Right hindlimb (tissue), 1 donor: ENCODE measurements at regions not wholly inside any gene's neighbourhood (a gene's known extent, or its start where the extent isn't known, plus 50 kb on each side); places are given as distances from the start of the nearest gene placed in this dataset.
"Not testable (repeated sequence)": the region's sequence is repeated elsewhere in the genome, so short reads cannot be mapped to it uniquely, and the experiment has no call there.

Source experiments
- DNase-seq: peaks from one replicate; pipeline ENCODE4 v3.0.0-alpha.2; 2018

DNA sequence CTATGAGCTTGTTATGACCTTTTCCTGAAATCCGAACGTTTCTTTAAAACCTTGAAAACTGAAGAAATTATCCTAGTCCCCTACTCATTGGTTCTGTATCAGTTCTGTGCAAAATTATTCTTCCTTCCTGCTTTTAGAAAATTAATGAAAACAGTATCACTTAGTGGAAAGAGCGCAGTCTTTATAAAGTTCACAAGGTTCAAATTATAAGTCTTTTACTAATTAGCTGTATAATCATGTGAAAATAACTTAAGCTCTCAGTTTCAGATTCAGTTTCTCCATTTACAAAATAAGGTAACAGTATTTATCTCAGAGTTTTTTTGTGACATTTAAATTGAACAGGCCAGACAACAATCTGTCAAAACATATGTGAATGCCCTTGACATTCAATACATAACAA, 306.1 kb downstream of the ADAMTS20 start:
- DNase-seq: no peak

DNA sequence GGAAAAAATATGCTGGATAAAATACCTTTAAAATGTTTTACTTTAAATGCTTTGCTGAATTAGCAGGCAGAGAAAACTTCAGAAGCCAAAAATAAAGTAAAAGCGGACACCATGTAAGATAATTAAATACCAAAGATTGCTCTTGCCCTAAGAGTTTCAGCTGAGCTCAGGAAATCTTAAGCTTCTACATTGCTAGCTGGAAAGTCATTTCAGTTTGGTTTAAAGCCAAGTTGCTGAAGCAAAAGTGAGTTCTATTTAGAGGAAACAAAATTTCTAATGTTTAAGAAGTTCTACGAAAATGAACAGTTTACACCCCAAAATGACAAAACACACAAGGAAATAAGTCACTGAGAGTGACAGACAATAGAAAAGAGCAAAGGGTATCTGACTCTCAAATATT, 310.0 kb downstream of the ADAMTS20 start:
- no peak for DNase-seq

DNA sequence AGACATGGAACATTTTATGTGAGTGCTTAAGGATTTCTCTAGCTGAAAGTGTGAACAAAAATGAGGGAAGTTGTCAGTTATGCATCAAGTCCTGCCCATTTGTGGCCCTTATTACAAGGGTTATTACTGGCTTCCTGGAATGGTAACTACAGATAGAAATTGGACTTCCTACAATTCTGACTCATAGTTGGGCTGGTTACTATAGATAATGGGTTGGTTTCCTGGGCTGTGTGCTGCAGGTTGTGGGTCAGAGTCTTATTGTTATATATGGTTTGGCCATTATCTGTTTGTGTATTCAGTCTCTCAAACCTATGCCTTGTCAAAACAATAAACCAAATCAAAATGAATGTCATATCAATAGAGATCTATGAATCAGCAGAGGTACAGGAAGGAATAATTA, 313.7 kb downstream of the ADAMTS20 start:
- DNase-seq: no peak

GRCh38 chr12:43237238-43237879, 314.6 kb downstream of the ADAMTS20 start:
- DNase-seq: no peak

DNA sequence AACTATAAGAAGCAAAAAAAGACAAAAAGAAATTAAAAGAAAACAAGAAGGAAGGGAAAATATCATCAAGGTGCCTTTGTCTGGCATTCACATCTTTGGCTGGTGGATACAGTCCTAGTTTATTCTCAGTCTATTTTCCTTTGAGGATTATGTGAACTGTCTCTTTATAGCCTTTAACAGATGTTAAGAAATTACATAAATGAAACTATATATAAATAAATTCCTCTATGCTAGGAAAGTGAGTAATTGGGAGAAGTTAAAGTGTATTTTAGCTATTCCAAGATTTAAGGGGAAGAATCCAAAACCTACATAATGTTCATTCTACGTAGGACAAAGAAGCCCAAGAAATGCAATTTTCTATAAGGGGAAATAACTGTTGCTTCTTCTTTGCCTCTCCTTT, 316.3 kb downstream of the ADAMTS20 start:
- no peak for DNase-seq

DNA sequence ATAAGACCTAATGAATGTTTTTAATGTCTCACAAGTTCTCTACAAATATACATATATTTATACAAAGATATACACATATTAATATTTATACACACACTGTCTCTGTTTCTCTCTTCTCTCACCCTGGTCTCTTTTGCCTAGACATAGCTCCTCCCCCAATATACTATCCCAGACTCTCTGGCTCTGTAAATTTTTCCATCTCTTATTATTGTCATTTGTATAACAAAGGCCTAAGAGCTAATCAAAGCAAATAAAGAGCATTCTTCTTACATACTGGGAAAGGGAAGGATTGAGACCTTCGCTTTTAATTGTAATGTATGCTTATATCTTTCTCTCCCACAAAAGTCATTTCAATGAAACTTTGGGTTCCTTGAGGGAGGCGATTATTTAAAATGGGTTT, 318.1 kb downstream of the ADAMTS20 start:
- no peak for DNase-seq

GRCh38 chr12:43226151-43226550, 325.9 kb downstream of the ADAMTS20 start:
- no peak for DNase-seq

GRCh38 chr12:43224190-43224805, 327.7 kb downstream of the ADAMTS20 start:
- not testable (repeated sequence) for DNase-seq

GRCh38 chr12:43222796-43223195, 329.2 kb downstream of the ADAMTS20 start:
- no peak for DNase-seq

- no peak for DNase-seq
Observed at GRCh38 chr12:43221216-43221615, 330.8 kb downstream of the ADAMTS20 start.

DNA sequence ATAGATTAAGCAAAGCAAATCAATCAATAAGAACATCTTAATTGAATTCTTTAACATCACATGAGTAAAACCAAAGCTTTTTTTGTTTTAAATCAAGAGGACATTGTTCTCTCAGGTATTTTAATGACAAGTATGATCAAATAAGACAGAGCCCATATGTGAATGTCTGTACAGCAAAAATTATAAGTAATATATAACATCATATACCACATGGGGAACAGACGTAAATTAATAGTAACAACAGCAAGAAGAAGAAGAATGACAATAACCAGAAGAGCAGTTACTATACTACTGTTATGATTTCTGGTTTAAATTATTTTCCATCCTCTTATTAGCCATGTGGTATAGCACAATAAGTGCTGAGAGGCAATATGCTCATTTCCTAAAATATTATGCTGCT, 335.5 kb downstream of the ADAMTS20 start:
- no peak for DNase-seq

GRCh38 chr12:43214166-43214565, 337.8 kb downstream of the ADAMTS20 start:
- peak; percentile 25 for DNase-seq

- DNase-seq: no peak
Observed at GRCh38 chr12:43213608-43214007, 338.4 kb downstream of the ADAMTS20 start.

- DNase-seq: no peak
Observed at GRCh38 chr12:43210485-43211192, 341.4 kb downstream of the ADAMTS20 start.

GRCh38 chr12:43208627-43209026, 343.4 kb downstream of the ADAMTS20 start:
- peak; percentile 64 for DNase-seq

DNA sequence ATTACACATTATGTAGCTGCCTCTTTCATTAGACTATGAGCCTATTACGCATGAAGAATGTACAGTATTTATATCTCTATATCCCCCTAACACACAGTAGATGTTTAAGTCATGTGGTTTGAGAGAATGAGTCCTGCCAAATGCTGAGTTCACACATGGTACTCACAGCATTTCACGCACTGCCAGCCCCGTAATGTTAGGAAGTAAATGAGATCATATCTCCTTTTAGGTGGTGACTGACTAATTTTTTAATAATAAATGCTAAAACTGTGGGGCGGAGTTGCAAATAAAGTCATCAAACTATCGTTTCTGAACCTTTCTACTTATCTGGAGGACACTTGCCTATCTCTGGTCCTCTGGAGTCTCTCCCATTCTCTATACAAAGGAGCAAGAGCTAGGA, 343.8 kb downstream of the ADAMTS20 start:
- no peak for DNase-seq

DNA sequence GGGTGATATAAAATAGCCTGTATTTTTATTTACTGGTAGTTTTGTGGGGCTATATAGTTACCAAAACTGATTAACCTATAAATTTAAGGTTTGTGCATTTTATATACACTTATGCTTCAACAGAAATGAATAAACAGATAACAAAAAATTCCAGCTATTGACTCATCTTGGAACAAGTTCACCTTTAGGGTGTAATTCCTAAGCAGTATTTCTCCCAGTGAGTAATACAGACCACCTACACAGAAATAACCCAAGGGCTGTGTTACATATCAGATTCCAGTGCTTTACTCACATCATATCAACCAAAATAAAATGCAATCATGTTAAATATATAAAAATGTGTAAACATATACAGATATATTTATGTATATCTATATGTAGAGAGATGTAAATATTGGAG, 345.6 kb downstream of the ADAMTS20 start:
- DNase-seq: no peak

GRCh38 chr12:43198608-43199007, 353.4 kb downstream of the ADAMTS20 start:
- DNase-seq: no peak

- DNase-seq: no peak
Observed at GRCh38 chr12:43196268-43196907, 355.6 kb downstream of the ADAMTS20 start.

- DNase-seq: not testable (repeated sequence)
Observed at GRCh38 chr12:43193096-43193495, 358.9 kb downstream of the ADAMTS20 start.

DNA sequence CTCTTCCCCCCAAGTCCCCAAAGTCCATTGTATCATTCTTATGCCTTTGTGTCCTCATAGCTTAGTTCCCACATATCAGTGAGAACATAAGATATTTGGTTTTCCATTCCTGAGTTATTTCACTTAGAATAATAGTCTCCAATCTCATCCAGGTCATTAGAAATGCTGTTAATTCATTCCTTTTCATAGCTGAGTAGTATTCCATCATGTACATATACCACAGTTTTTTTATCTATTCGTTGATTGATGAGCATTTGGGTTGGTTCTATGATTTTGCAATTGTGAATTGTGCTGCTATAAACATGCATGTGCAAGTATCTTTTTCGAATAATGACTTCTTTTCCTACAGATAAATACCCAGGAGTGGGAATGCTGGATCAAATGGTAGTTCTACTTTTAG, 359.6 kb downstream of the ADAMTS20 start:
- DNase-seq: not testable (repeated sequence)

DNA sequence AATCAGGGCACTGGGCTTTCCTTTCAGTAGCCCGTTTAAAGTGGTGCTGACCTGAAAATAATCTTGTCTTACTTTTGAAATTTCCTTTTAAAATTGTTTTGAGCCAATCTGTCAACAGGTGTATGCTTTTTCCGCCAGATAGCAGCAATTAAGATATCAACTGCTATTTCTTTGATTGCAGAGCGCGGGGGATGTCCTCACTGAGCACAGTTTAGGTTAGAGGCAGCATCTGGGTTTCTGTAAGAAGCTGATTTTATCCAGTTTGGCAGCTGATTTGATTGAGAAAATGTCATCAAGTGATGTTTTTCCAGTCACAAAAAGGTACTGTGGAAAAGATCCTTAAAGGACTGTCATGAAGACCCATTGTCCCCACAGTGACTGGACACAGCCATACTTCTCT, 371.8 kb downstream of the ADAMTS20 start:
- no peak for DNase-seq

DNA sequence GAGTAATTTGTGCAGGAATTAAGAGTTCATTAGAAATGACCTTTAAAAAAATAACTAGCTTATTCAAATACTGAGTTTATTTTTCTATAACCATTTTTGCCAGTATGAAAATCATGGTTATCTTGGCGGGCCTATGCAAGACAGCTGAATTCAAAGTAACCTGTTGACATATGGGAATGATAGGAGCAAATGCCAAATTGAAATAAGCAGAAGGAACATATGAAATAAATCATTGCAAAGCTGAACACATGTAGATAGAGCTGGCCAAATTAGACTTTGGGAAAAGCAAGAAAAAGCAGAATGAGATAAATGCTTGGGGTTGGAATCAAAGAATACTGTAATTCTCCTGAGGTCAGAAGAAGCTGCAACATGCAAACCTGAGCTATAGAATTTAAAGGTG, 372.5 kb downstream of the ADAMTS20 start:
- DNase-seq: no peak

GRCh38 chr12:43177276-43177675, 374.7 kb downstream of the ADAMTS20 start:
- DNase-seq: no peak
